Nephron progenitor cell (in vitro differentiated cells): ENCODE measurements at regions not wholly inside any gene's neighbourhood (a gene's known extent, or its start where the extent isn't known, plus 50 kb on each side); places are given as distances from the start of the nearest gene placed in this dataset.

Experiments
- DNase-seq: peaks from one replicate; pipeline ENCODE4 v3.0.0; 2021
- H3K27ac Mint-ChIP-seq: 2 replicates; pipeline ENCODE4 v1.8.0; 2021; ENCODE audit warnings: mild to moderate bottlenecking, moderate library complexity, mixed read lengths
- H3K27me3 Mint-ChIP-seq: 2 replicates; pipeline ENCODE4 v1.8.0; 2021; ENCODE audit warnings: mild to moderate bottlenecking, low read depth, mixed read lengths; ENCODE audit not compliant: poor library complexity
- H3K36me3 Mint-ChIP-seq: 2 replicates; pipeline ENCODE4 v1.8.0; 2021; ENCODE audit warnings: low read depth, mixed read lengths
- H3K4me1 Mint-ChIP-seq: 2 replicates; pipeline ENCODE4 v1.8.0; 2021; ENCODE audit warnings: mixed read lengths
- H3K4me3 Mint-ChIP-seq: 2 replicates; pipeline ENCODE4 v1.8.0; 2021; ENCODE audit warnings: mild to moderate bottlenecking, moderate library complexity, mixed read lengths
- H3K9me3 Mint-ChIP-seq: 2 replicates; pipeline ENCODE4 v1.8.0; 2021; ENCODE audit warnings: mild to moderate bottlenecking, moderate library complexity, mixed read lengths
- CTCF ChIP-seq: fragments of 200-600 bp; sonication (generic); IDR thresholded peaks from 2 replicates; pipeline ENCODE4 v1.5.0; 2021; ENCODE audit warnings: antibody characterized with exemption

GRCh38 chr19:46546194-46546896, 50.7 kb upstream of the PNMA8B start:
- no peak overlapping the region for H3K27ac Mint-ChIP-seq
- peaks cover 5% of the 10 kb centered on the region for H3K4me1 Mint-ChIP-seq
- TF ChIP-seq CTCF = no peak
- peaks cover 26% of the 10 kb centered on the region for H3K9me3 Mint-ChIP-seq
- DNase-seq = peak; percentile 31
- H3K27me3 Mint-ChIP-seq = peaks cover 10% of the 10 kb centered on the region
- H3K36me3 Mint-ChIP-seq = no peaks in the 10 kb centered on the region
- peak overlapping the region; percentile 69 for H3K4me3 Mint-ChIP-seq

- H3K4me3 Mint-ChIP-seq = no peak overlapping the region
- no peak overlapping the region for H3K27ac Mint-ChIP-seq
- DNase-seq = no peak
- peaks cover 33% of the 10 kb centered on the region for H3K27me3 Mint-ChIP-seq
- H3K36me3 Mint-ChIP-seq = no peaks in the 10 kb centered on the region
- H3K9me3 Mint-ChIP-seq = peaks cover 61% of the 10 kb centered on the region
- TF ChIP-seq CTCF = no peak
- peaks cover 5% of the 10 kb centered on the region for H3K4me1 Mint-ChIP-seq
Measured at GRCh38 chr19:46550684-46551083, 50.4 kb upstream of the CALM3 start.

- DNase-seq = no peak
- H3K27ac Mint-ChIP-seq = no peak overlapping the region
- H3K9me3 Mint-ChIP-seq = peaks cover 64% of the 10 kb centered on the region
- peaks cover 5% of the 10 kb centered on the region for H3K4me1 Mint-ChIP-seq
- peaks cover 36% of the 10 kb centered on the region for H3K27me3 Mint-ChIP-seq
- H3K4me3 Mint-ChIP-seq = no peak overlapping the region
- TF ChIP-seq CTCF = no peak
- no peaks in the 10 kb centered on the region for H3K36me3 Mint-ChIP-seq
Measured at GRCh38 chr19:46551164-46551563, 50.0 kb upstream of the CALM3 start.
